Left ventricle myocardium inferior (tissue), 1 donor: ENCODE measurements at regions not wholly inside any gene's neighbourhood (a gene's known extent, or its start where the extent isn't known, plus 50 kb on each side); places are given as distances from the start of the nearest gene placed in this dataset.

Experiments used
- DNase-seq: peaks from one replicate; pipeline ENCODE4 v3.0.0-alpha.2; 2020
- H3K27ac ChIP-seq: fragments of 200-600 bp; replicated peaks from 2 replicates; pipeline ENCODE4 v1.8.0; 2021
- H3K27me3 ChIP-seq: fragments of 200-600 bp; 2 replicates; pipeline ENCODE4 v1.8.0; 2021; ENCODE audit warnings: low read depth
- H3K36me3 ChIP-seq: fragments of 200-600 bp; 2 replicates; pipeline ENCODE4 v1.8.0; 2021
- H3K4me1 ChIP-seq: fragments of 200-600 bp; 2 replicates; pipeline ENCODE4 v1.8.0; 2021
- H3K4me3 ChIP-seq: fragments of 200-600 bp; 2 replicates; pipeline ENCODE4 v1.8.0; 2021; ENCODE audit warnings: mild to moderate bottlenecking, moderate library complexity
- H3K9me3 ChIP-seq: fragments of 200-600 bp; replicated peaks from 2 replicates; pipeline ENCODE4 v1.8.0; 2021
- intact Hi-C: fragments of 100-400 bp; cut with micrococcal nuclease; formaldehyde crosslinking; loops from one replicate; pipeline ENCODE4 v1.11.0; 2022
- TF ChIP-seq, protein P1 (sequence below): fragments of 200-600 bp; IDR thresholded peaks from 2 replicates; pipeline ENCODE4 v1.8.0; 2021; ENCODE audit warnings: antibody characterized with exemption, mild to moderate bottlenecking, borderline replicate concordance
- donor health status: DM: no; HTN: yes; CAD: no; lungs with severe emphysema.

DNA sequence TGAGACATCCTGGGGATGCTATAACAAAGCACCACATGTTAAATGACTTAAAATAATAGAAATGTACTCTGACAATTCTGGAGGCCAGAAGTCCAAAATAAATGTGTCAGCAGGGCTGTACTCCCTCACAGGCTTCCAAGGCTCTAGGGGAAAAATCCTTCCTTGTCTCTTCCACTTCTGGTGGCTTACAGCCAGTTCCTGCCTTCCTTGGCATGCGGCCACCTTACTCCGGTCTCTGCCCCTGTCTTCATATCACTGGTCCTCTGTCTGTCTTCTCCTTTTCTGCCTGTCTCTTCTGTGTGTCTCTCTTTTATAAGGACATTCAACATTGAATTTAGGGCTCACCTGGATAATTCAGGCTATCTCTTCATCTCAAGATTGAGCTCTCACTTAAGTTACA lies 155.3 kb upstream of the SYNCRIP start:
- H3K27ac ChIP-seq, result no peak overlapping the region
- no peaks in the 10 kb centered on the region for H3K27me3 ChIP-seq
- no peak for DNase-seq
- H3K36me3 ChIP-seq, result no peaks in the 10 kb centered on the region
- TF ChIP-seq, protein P1, sequence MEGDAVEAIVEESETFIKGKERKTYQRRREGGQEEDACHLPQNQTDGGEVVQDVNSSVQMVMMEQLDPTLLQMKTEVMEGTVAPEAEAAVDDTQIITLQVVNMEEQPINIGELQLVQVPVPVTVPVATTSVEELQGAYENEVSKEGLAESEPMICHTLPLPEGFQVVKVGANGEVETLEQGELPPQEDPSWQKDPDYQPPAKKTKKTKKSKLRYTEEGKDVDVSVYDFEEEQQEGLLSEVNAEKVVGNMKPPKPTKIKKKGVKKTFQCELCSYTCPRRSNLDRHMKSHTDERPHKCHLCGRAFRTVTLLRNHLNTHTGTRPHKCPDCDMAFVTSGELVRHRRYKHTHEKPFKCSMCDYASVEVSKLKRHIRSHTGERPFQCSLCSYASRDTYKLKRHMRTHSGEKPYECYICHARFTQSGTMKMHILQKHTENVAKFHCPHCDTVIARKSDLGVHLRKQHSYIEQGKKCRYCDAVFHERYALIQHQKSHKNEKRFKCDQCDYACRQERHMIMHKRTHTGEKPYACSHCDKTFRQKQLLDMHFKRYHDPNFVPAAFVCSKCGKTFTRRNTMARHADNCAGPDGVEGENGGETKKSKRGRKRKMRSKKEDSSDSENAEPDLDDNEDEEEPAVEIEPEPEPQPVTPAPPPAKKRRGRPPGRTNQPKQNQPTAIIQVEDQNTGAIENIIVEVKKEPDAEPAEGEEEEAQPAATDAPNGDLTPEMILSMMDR, result no peak
- H3K4me3 ChIP-seq, result no peak overlapping the region
- H3K9me3 ChIP-seq, result no peaks in the 10 kb centered on the region
- intact Hi-C loops, result no loop called here
- no peaks in the 10 kb centered on the region for H3K4me1 ChIP-seq

DNA sequence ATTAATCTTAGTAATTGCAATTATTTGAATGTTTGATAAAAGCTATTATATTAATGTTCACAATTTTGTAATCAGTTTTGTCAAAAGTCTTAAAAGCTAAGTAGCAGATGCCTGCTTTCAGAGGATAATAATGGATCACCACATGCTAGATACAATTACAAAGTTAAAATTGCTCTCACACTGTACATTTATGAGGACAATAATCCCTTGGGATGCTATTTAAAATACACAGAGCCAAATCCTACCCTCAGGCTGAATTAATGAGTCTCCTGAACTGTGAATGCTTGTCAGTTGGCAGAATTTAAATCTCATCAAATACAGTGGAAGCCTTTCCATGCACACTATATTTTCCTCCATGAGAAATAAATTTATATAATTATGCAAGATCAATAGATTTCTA lies 153.3 kb upstream of the SYNCRIP start:
- TF ChIP-seq, protein P1, result no peak
- Histone ChIP-seq H3K4me3 (no peak overlapping the region), H3K27me3 (no peaks in the 10 kb centered on the region), H3K36me3 (no peaks in the 10 kb centered on the region), H3K4me1 (no peaks in the 10 kb centered on the region), H3K9me3 (peaks cover 5% of the 10 kb centered on the region), H3K27ac (no peak overlapping the region)
- intact Hi-C loops, result no loop called here
- DNase-seq, result no peak

DNA sequence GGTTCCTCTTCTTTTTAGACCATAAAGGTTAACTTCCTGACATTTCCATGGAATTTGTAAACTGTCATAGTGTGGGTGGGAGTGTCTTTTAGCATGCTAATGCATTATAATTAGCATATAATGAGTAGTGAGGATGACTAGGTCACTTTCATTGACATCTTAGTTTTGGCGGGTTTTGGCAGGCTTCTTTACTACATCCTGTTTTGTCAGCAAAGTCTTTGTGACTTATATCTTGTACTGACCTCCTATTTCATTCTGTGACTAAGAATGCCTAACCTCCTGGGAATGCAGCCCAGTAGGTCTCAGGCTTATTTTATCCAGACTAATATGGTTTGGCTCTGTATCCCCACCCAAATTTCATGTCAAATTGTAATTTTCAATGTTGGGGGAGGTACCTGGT lies 149.6 kb upstream of the SYNCRIP start:
- no peaks in the 10 kb centered on the region for H3K27me3 ChIP-seq
- TF ChIP-seq, protein P1, result no peak

DNA sequence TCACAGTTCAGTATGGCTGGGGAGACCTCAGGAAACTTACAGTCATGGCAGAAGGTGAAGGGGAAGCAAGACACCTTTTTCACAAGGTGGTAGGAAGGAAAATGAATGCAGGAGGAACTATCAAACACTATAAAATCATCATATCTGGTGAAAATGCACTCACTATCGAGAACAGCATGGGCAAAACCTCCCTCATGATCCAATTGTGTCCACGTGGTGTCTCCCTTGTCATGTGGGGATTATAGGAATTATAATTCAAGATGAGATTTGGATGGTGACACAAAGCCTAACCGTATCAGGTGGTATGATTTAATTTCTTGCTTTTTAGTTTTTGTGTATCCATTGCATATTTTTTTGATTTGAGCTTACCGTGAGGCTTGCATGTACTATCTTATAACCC lies 133.2 kb upstream of the SYNCRIP start:
- no peaks in the 10 kb centered on the region for H3K4me1 ChIP-seq
- intact Hi-C loops, result no loop called here
- DNase-seq, result no peak
- H3K36me3 ChIP-seq, result no peaks in the 10 kb centered on the region
- H3K4me3 ChIP-seq, result no peak overlapping the region
- no peaks in the 10 kb centered on the region for H3K27me3 ChIP-seq
- peaks cover 27% of the 10 kb centered on the region for H3K9me3 ChIP-seq
- no peak overlapping the region for H3K27ac ChIP-seq
- TF ChIP-seq, protein P1, result no peak

More for the DNA sequence above, 149.6 kb upstream of the SYNCRIP start:
- no peaks in the 10 kb centered on the region for H3K4me1 ChIP-seq
- no peaks in the 10 kb centered on the region for H3K36me3 ChIP-seq
- intact Hi-C loops, result no loop called here
- no peak overlapping the region for H3K27ac ChIP-seq
- H3K4me3 ChIP-seq, result no peak overlapping the region
- no peak for DNase-seq
- H3K9me3 ChIP-seq, result peaks cover 19% of the 10 kb centered on the region

DNA sequence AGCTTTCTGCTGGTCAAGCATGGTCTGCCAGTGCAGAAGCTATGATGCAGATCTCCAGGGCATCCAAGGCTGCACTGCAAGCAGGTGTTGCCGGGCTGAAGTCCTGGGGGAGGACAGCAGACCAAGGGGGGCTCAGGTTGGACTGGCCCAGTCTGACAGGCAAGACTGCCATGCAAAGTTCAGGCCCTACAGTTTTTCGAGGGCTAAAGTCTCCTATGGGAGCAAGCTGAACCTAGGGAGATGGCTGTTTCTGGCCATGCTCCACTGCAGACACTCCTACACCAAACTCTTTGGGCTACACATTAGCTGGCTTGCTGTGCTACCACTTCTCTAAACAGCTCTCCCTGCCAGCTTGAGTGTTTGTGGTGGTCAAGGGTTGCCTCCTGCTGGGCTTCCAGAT lies 130.0 kb upstream of the SYNCRIP start:
- TF ChIP-seq, protein P1, result no peak
- Histone ChIP-seq H3K27ac (no peak overlapping the region), H3K4me1 (no peaks in the 10 kb centered on the region), H3K27me3 (no peaks in the 10 kb centered on the region), H3K4me3 (no peak overlapping the region), H3K36me3 (no peaks in the 10 kb centered on the region), H3K9me3 (peaks cover 15% of the 10 kb centered on the region)
- no peak for DNase-seq
- intact Hi-C loops, result no loop called here

DNA sequence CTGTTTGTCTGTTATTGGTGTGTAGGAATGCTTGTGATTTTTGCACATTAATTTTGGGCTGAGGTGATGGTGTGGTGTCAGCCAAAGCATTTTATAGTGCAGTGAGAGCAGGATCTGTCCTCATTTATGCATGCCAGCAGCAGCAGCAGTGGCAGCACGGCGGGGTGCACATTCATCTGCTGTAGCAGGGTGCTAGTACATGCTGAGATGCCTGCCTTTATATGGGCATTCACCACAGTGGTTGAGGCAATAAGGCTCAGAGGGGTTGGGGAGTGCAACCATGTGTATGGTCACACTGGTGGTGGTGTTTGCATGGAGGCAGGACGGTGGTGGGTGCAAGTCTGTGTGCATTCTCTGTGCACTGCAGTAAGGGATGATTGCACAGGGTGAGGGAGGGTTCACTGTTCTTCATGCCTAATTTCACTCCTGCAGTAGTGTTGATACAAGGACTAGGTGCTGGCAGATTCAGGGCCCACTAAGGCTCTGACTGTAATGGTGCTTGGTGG lies 129.3 kb upstream of the SYNCRIP start:
- Histone ChIP-seq H3K4me3 (no peak overlapping the region), H3K4me1 (no peaks in the 10 kb centered on the region), H3K27me3 (no peaks in the 10 kb centered on the region), H3K36me3 (no peaks in the 10 kb centered on the region), H3K9me3 (peaks cover 8% of the 10 kb centered on the region), H3K27ac (no peak overlapping the region)
- TF ChIP-seq, protein P1, result no peak
- intact Hi-C loops, result no loop called here
- no peak for DNase-seq
